Transverse colon (tissue), 4 donors: ENCODE measurements at regions not wholly inside any gene's neighbourhood (a gene's known extent, or its start where the extent isn't known, plus 50 kb on each side); places are given as distances from the start of the nearest gene placed in this dataset.

ENCODE experiments used
- CTCF ChIP-seq, 5 experiments: fragments of 200-600 bp in 3 of 5; fragments of 450-650 bp in 2 of 5; sonication (generic) in 3 of 5; IDR thresholded peaks; 1 replicate in 2 of 5; 2 replicates in 3 of 5; pipeline ENCODE4 v1.5.1; 2016 to 2017; ENCODE audit warnings: antibody characterized with exemption in 5 of 5, inconsistent platforms in 3 of 5, mild to moderate bottlenecking in 2 of 5, moderate library complexity in 1 of 5
- EP300 ChIP-seq: sonication (generic); formaldehyde crosslinking; IDR thresholded peaks from one replicate; pipeline ENCODE4 v1.6.1; 2017; ENCODE audit warnings: antibody characterized with exemption, low read depth
- POLR2A ChIP-seq: fragments of 450-650 bp; IDR thresholded peaks from one replicate; pipeline ENCODE4 v1.6.1; 2016; ENCODE audit warnings: antibody characterized with exemption, mild to moderate bottlenecking, moderate library complexity
- POLR2AphosphoS5 ChIP-seq, 3 donors: sonication (generic); formaldehyde crosslinking; IDR thresholded peaks; one replicate each; pipeline ENCODE4 v1.6.1; 2016; ENCODE audit warnings: antibody characterized with exemption in 3 of 3

GRCh38 chr1:170445096-170445495 lies 86.9 kb upstream of the GORAB start:
- TF ChIP-seq POLR2AphosphoS5 (IDR thresholded peaks at IDR 0.05) (no peak), CTCF (IDR thresholded peaks at IDR 0.05) (no peak), POLR2A (no peak), EP300 (no peak)
